Colonic mucosa (tissue), 4 donors: ENCODE measurements at regions not wholly inside any gene's neighbourhood (a gene's known extent, or its start where the extent isn't known, plus 50 kb on each side); places are given as distances from the start of the nearest gene placed in this dataset.
"Not testable (repeated sequence)": the region's sequence is repeated elsewhere in the genome, so short reads cannot be mapped to it uniquely, and the experiment has no call there.

Experiments used
- DNase-seq: peaks from one replicate; pipeline ENCODE4 v3.0.0-alpha.2; 2020
- H3K27ac ChIP-seq: fragments of 200-600 bp; one replicate; pipeline ENCODE4 v1.8.0; 2021
- H3K27me3 ChIP-seq: fragments of 200-600 bp; one replicate; pipeline ENCODE4 v1.8.0; 2021
- H3K36me3 ChIP-seq: fragments of 200-600 bp; one replicate; pipeline ENCODE4 v1.8.0; 2021
- H3K4me1 ChIP-seq: fragments of 200-600 bp; one replicate; pipeline ENCODE4 v1.8.0; 2021; ENCODE audit warnings: mild to moderate bottlenecking
- H3K4me3 ChIP-seq: fragments of 200-600 bp; one replicate; pipeline ENCODE4 v1.8.0; 2021
- H3K9ac ChIP-seq, 2 donors: one replicate each; pipeline ENCODE4 v1.7.0; 2013; ENCODE audit warnings: control low read depth in 2 of 2, low read depth in 2 of 2, low read length in 2 of 2
- H3K9me3 ChIP-seq: fragments of 200-600 bp; one replicate; pipeline ENCODE4 v1.8.0; 2021
- CTCF ChIP-seq: fragments of 200-600 bp; IDR thresholded peaks from one replicate; pipeline ENCODE4 v1.8.0; 2022; ENCODE audit warnings: antibody characterized with exemption, mild to moderate bottlenecking
- intact Hi-C: fragments of 100-400 bp; cut with DNase I; formaldehyde crosslinking; loops from one replicate; pipeline ENCODE4 v1.14.1; 2022
- donor health status: healthy.
- donor health status: DM: no; HTN: no; CAD: no.
- donor health status: DM: no; HTN: no; CAD: no.

DNA sequence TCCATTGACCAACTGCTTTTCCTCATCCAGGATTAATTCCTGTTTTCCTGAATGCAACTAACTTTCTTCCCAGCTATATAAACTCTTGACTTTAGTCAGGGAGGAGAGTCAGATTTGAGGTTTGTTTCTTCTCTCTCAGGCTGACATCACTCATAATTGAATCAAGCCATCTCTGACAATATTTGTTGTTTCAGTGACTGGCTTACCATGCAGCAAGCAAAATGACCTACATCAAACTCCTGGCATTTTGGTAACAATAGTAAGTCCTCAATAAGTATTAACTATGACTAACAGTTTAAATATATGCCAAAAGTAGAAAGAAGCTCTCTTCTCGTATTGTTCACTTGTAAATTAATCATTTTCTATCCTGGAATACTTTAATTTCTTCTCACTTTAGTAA is 625.7 kb upstream of the KCND2 start:
- no peak overlapping the region for H3K9ac ChIP-seq
- DNase-seq: no peak
- no peaks in the 10 kb centered on the region for H3K36me3 ChIP-seq
- H3K9me3 ChIP-seq: no peaks in the 10 kb centered on the region
- no peak for TF ChIP-seq CTCF
- no peaks in the 10 kb centered on the region for H3K27me3 ChIP-seq
- H3K27ac ChIP-seq: no peak overlapping the region
- intact Hi-C loops: no loop called here
- H3K4me3 ChIP-seq: no peak overlapping the region
- no peaks in the 10 kb centered on the region for H3K4me1 ChIP-seq

- H3K27me3 ChIP-seq, DNase-seq, H3K4me3 ChIP-seq, H3K9me3 ChIP-seq, intact Hi-C loops, H3K4me1 ChIP-seq, H3K36me3 ChIP-seq, H3K27ac ChIP-seq, H3K9ac ChIP-seq: not testable (repeated sequence)
These were observed 624.2 kb upstream of the KCND2 start for GRCh38 chr7:119648752-119649151.

DNA sequence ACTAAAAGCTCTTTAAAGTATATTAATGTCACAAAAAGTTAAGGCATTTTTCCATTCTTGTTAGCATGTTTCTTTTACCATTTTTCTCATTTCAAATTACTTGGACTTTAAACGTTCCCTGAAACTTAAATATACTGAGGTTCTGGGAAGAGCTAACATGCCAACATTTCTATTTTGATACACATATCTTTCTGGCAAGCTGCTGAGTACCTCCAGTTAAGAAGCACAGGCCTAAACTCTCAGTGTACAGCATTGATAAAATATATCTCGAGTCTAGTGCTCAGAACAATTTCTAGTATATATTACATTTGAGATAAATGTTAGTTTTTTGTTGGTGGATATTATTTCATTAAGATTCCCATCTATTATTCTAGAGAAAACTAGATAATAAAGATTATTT is 612.9 kb upstream of the KCND2 start:
- TF ChIP-seq CTCF: no peak
- Histone ChIP-seq H3K9me3 (no peaks in the 10 kb centered on the region), H3K4me3 (no peak overlapping the region), H3K27ac (no peak overlapping the region), H3K4me1 (no peaks in the 10 kb centered on the region), H3K9ac (no peak overlapping the region), H3K27me3 (no peaks in the 10 kb centered on the region), H3K36me3 (no peaks in the 10 kb centered on the region)
- DNase-seq: no peak
- intact Hi-C loops: no loop called here

DNA sequence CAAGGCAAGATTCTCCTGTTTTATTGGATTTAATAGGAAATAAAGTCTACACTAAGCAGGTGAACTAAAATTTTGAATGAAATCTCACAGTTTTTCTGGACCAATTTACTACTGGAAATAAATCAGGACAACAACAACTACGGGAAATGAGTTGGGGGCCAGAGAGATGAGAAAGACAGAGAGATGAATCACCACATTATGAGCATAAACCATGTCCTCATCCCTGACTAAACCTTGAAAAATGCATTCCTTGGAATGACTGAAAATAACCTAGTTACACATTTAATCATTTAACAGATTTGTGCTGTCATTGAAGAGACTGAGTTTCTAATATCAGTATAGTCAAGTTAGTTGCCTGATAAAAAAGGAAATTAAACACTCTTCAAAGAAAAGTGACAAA is 608.4 kb upstream of the KCND2 start:
- no peak for DNase-seq
- intact Hi-C loops: no loop called here
- Histone ChIP-seq H3K9me3 (no peaks in the 10 kb centered on the region), H3K27ac (no peak overlapping the region), H3K36me3 (no peaks in the 10 kb centered on the region), H3K4me3 (no peak overlapping the region), H3K9ac (no peak overlapping the region), H3K27me3 (no peaks in the 10 kb centered on the region), H3K4me1 (no peaks in the 10 kb centered on the region)
- no peak for TF ChIP-seq CTCF

DNA sequence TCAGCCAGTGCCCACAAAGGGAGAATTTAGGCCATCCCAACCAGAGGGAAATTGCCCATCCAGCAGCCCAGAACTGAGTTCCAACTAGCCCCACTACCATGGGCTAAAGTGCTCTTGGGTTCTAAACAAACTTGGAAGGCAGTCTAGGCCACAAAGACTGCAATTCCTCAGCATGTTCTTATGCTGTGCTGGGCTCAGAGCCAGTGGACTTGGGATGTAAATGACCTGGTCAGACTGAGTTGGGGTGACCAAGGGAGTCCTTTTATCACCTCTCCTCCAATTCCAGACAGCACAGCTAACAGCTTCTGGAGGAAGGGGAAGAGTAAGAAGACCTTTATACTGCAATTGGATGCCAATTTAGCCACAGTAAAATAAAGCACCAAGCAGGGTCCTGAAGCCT is 607.2 kb upstream of the KCND2 start:
- Histone ChIP-seq H3K4me3 (no peak overlapping the region), H3K27me3 (no peaks in the 10 kb centered on the region)

DNA sequence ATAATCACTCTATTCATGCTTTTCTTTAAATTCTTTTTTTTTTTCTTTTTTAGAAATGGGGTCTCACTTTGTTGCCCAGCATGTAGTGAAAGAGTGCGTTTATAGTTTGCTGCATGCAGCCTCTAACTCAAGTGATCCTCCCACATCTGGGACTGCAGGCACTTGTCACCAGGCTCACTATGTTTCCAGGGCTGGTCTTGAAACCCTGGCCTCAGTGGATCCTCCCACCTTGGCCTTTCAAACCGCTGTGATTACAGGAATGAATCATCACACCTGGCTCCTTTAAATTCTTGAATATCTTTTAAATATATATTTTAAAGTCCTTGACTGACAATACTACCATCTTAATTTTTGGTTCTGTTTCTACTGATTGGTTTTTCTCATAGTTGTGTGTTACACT is 591.6 kb upstream of the KCND2 start:
- H3K27me3 ChIP-seq: no peaks in the 10 kb centered on the region
- no peaks in the 10 kb centered on the region for H3K9me3 ChIP-seq
- no peak for TF ChIP-seq CTCF
- no peaks in the 10 kb centered on the region for H3K36me3 ChIP-seq
- no peak overlapping the region for H3K9ac ChIP-seq
- intact Hi-C loops: no loop called here
- no peak for DNase-seq
- no peak overlapping the region for H3K27ac ChIP-seq
- H3K4me3 ChIP-seq: no peak overlapping the region
- no peaks in the 10 kb centered on the region for H3K4me1 ChIP-seq

More for the DNA sequence above, 607.2 kb upstream of the KCND2 start:
- intact Hi-C loops: no loop called here
- H3K4me1 ChIP-seq: no peaks in the 10 kb centered on the region
- no peak overlapping the region for H3K27ac ChIP-seq
- H3K36me3 ChIP-seq: no peaks in the 10 kb centered on the region
- H3K9ac ChIP-seq: no peak overlapping the region
- no peak for DNase-seq
- TF ChIP-seq CTCF: no peak
- no peaks in the 10 kb centered on the region for H3K9me3 ChIP-seq
